Fibroblast of skin of right biceps (primary cell): ENCODE measurements at regions not wholly inside any gene's neighbourhood (a gene's known extent, or its start where the extent isn't known, plus 50 kb on each side); places are given as distances from the start of the nearest gene placed in this dataset.

Experiments
- DNase-seq: peaks from one replicate; pipeline ENCODE4 v3.0.0-alpha.2; 2013

GRCh38 chr10:29183301-29183945 lies 105.4 kb upstream of the LYZL1 start:
- DNase-seq = no peak

GRCh38 chr10:29184205-29185000 lies 104.5 kb upstream of the LYZL1 start:
- no peak for DNase-seq

GRCh38 chr10:29185050-29185449 lies 103.8 kb upstream of the LYZL1 start:
- DNase-seq = no peak

GRCh38 chr10:29186221-29186620 lies 102.6 kb upstream of the LYZL1 start:
- DNase-seq = peak; percentile 34

- DNase-seq = no peak
Observed at GRCh38 chr10:29189256-29189655, 99.6 kb upstream of the LYZL1 start.

- DNase-seq = no peak
Observed at GRCh38 chr10:29191674-29192073, 97.2 kb upstream of the LYZL1 start.

- DNase-seq = no peak
Observed at GRCh38 chr10:29199339-29199738, 89.5 kb upstream of the LYZL1 start.

GRCh38 chr10:29199941-29200679 lies 88.8 kb upstream of the LYZL1 start:
- DNase-seq = no peak

GRCh38 chr10:29202386-29202940 lies 86.4 kb upstream of the LYZL1 start:
- no peak for DNase-seq

GRCh38 chr10:29203432-29203831 lies 85.4 kb upstream of the LYZL1 start:
- no peak for DNase-seq

GRCh38 chr10:29204070-29204800 lies 84.6 kb upstream of the LYZL1 start:
- peak; percentile 18 for DNase-seq

- DNase-seq = no peak
Observed at GRCh38 chr10:29205787-29206186, 83.1 kb upstream of the LYZL1 start.

GRCh38 chr10:29208845-29209244 lies 80.0 kb upstream of the LYZL1 start:
- no peak for DNase-seq

- DNase-seq = no peak
Observed at GRCh38 chr10:29209830-29210229, 79.0 kb upstream of the LYZL1 start.

GRCh38 chr10:29210266-29210868 lies 78.5 kb upstream of the LYZL1 start:
- DNase-seq = no peak

GRCh38 chr10:29212597-29212996 lies 76.3 kb upstream of the LYZL1 start:
- DNase-seq = no peak

GRCh38 chr10:29214551-29214950 lies 74.3 kb upstream of the LYZL1 start:
- DNase-seq = no peak

- no peak for DNase-seq
Observed at GRCh38 chr10:29217292-29217738, 71.6 kb upstream of the LYZL1 start.

GRCh38 chr10:29223326-29223725 lies 65.5 kb upstream of the LYZL1 start:
- no peak for DNase-seq

- DNase-seq = no peak
Observed at GRCh38 chr10:29224631-29225030, 64.2 kb upstream of the LYZL1 start.

- no peak for DNase-seq
Observed at GRCh38 chr10:29227201-29227600, 61.7 kb upstream of the LYZL1 start.

GRCh38 chr10:29228562-29228961 lies 60.3 kb upstream of the LYZL1 start:
- no peak for DNase-seq
